HG02970 (cell line): ENCODE measurements at regions not wholly inside any gene's neighbourhood (a gene's known extent, or its start where the extent isn't known, plus 50 kb on each side); places are given as distances from the start of the nearest gene placed in this dataset.

Source experiments
- ATAC-seq: cut with Tn5 transposase; IDR thresholded peaks from one replicate; pipeline ENCODE4 v1.9.1; 2021; ENCODE audit warnings: mild to moderate bottlenecking, moderate library complexity, moderate number of reproducible peaks; ENCODE audit not compliant: unreplicated experiment, low FRiP score

DNA sequence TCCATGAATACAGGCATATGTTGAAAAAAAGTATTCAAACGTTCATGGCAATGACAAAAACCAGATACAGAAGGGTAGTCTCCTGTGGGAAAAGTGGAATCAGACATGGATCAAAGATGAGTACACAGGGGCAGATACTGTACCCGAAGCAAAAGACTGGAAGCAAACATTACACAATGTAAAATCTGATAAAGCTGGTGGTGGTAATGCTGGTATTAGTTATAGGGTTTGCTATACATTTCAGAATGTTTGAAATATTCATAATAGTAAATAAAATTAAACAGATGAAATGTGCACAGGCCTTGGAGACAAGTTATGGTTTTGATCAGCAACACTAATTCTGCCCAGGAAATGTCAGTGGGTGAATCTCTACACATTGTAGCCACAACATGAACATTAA is 607.6 kb downstream of the SOX6 start:
- ATAC-seq, result no peak

DNA sequence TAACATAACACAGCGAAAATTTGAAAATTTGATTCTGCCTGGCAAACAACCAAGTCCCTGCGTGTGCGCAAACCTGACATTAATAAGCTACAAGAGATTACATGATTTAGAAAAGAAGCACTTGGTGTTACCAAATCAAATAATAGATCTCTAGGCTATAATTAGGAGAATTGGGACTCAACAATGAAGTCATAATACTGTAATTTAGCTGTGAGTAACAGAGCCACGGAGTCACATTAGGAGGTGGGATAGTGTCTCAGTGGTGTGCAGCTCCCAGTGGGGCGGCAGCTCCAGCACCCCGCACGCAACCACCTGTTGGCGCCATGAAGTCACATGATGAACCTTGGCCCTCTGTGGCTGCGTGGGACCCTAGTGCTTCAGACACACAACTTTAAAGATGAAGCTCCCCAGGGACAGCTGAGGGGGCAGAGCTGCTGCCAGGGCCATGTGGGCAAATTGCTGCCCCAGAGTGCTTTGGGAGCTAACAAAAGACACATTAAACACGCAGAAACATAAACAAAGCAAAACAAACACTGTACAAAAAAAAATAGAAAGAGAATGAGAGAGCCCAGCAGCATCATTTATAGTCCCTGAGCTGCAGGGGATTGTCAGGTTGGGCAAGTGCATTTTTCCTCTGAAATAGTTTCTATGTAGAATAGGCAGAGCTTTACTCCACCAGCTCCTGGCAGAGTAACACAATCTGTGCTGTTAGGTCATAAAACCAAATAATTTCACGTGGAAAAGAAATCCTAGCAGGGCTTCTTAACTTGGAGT is 605.6 kb downstream of the SOX6 start:
- no peak for ATAC-seq

- no peak for ATAC-seq
Measured at GRCh38 chr11:15754221-15754620, 602.1 kb downstream of the SOX6 start.

GRCh38 chr11:15757048-15757698 is 599.2 kb downstream of the SOX6 start:
- ATAC-seq, result no peak

DNA sequence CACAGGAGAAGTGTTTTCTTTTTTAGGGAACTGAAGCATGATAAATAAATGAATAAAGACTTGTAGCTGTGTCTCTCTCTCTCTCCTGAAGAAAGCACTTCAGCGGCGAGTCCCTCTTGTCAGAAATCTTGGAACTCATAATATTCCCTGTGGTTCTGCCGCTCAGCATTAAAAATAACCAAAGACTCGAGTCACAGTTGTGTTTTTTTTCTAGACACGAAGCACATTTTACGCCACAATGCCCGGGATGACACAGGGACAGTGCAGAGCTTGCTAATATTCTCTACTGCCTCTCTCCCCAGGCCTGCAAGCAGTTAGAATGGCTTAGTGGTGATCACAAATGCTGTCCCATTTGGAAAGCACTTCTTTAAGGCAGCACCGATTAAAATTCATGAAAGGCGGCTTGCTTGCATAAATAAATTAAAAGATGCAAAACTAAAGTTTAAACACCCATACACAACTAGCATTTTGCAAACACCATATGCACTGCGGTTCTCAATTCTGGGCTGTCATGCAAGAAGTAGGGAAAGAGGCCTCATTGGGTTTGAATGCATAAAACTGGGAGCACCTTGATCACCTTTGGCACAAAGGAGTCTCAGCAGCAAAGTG is 597.4 kb downstream of the SOX6 start:
- no peak for ATAC-seq

DNA sequence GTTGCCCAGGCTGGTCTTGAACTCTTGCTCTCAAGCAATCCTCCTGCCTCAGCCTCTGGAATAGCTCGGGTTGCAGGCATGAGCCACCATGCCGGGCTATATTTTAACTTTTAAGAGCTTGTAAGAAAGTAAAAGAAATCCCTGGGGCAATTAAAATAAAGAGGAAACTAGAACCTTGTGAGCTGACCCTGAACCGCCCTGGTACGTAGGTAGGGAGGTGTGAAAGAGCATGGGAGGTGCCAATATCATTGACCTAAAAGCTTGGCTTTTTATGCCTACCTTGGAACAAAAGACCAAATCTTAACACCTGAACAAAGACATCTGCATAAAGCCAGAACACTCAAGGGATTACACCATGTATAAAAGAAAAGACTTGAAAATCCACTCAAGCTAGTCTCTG is 595.1 kb downstream of the SOX6 start:
- ATAC-seq, result no peak

GRCh38 chr11:15764326-15764725 is 592.0 kb downstream of the SOX6 start:
- no peak for ATAC-seq

DNA sequence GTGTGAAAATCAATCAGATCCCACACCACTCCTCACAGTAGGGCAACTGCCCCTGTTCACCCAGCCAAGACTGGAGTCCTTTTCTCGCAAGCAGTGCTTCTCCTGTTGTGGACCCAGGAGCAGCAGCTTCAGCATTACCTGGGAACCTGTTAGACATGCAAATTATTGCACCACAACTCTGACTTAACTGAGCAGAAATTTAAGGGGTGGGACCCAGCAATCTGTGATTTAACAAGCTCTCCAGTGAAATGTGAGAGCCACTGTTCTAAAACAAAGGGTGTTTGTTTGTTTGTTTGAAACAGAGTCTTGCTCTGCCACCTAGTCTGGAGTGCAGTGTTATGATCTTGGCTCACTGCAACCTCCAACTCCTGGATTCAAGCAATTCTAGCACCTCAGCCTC is 591.4 kb downstream of the SOX6 start:
- no peak for ATAC-seq

DNA sequence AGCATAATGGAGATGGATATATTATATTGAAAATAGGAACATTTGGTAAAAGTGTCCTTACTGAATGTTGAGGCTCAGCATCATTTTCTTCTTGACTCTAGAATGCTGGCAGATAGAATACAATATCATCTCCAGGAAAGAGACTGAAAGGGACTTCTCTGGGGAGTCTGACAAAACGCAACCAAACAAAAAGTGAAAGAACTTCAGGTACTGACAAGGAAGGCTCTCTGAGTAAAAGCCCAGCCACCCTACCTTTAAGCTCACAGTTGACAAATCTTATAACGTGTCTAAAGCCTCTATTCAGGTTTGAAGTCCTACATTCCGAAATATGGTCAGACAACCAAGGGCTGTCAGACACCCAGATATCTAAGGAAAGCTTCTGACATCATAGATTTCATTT is 590.8 kb downstream of the SOX6 start:
- no peak for ATAC-seq

DNA sequence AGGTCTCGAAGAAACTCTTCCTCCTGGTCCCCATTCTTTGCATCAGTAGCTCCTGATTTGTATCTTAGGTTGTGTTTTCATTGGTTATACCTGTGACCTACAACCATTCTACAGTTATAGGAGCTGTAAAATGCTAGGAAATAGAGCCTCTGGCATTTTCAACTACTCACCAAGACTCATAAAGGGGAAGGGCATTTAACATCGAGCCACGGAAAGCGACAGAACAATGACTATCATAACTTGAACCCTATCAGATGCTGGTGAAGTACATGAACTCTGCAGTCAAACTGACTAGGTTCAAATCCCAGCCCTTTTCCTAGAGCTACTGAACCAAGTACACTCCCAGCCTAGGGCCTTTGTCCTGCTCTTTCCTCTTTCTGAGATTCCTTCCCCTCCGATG is 588.0 kb downstream of the SOX6 start:
- ATAC-seq, result no peak

- no peak for ATAC-seq
Measured at GRCh38 chr11:15769203-15769602, 587.1 kb downstream of the SOX6 start.

DNA sequence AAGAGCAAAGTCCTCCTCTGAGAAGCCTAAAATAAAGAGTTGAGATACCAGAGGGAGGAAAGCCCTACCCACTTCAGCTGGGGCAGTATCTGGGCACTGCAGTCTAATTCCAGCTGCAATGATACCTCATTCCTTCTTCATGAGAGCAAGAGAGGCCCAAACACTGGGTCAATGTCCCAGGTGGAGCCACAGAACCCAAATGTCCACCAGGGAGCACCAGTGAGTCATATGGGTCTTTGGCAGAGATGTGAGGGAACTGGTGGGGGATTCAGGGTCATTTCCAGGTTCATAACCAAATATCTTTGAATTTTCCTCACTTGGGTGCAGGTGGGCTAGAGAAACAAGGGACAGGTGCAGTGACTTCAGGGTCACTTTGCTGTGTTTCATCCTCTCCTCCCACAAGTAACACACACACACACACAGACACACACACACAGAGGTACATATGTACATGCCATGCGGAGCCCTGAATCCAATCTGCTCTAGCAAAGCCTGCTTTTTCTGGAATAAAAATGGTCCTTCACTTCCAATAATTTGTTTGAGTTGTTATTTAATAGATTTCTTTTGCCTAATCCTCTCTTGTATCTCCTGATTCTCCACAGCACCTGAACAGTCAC is 585.4 kb downstream of the SOX6 start:
- ATAC-seq, result no peak

GRCh38 chr11:15772547-15772946 is 583.8 kb downstream of the SOX6 start:
- no peak for ATAC-seq

- no peak for ATAC-seq
Measured at GRCh38 chr11:15772981-15773380, 583.4 kb downstream of the SOX6 start.

- no peak for ATAC-seq
Measured at GRCh38 chr11:15773476-15774387, 582.6 kb downstream of the SOX6 start.

DNA sequence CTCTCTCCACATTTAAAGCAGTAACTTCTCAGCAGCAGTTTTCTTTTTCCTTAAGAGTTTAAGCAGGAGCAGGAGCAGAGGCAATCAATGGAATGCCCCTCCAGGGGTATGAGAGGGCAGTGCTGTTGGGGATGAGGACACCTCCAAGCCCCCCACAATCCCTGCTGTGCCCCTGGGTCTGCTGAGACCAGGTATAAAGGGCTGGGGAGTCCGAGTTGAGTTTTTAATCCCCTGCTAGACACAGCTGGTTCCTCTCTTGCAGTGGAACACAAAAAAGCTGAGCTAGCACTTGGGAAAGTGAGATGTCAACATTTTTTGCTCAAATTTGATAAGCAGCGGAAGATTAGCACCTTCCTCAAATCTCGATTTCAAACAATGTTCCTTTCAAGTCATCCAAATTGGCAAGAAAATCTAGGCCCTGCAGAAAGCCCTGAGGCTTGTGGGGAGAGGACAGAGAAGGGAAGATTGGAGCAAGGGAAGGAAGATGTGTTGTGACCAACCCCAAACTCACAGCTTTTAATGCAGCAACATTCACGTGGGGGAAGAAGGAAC is 581.9 kb downstream of the SOX6 start:
- ATAC-seq, result no peak

DNA sequence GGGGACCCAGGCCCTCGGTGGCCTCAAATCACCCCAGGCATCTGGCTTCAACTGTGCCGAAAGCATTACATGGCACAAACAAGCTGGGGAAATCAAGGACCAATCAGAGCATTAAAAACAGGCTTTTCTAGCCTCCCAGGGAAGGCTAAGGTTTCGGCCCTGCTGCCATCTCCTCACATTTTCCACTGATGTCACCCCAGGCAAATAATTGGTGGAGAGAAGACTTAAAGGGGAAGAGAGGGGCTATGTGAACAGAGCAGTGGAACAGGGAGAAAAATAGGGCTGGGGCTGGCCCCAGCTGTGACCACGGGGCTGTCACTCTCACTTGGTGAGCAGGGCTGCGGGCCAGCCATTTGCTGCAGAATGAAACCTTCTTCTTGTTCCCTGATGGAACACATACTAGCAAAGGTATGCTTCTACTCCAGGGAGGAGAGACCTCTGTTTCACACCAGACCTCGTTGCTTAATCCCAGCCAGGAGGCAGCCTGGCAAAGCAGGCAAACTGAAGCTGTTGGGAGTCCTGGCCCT is 581.3 kb downstream of the SOX6 start:
- no peak for ATAC-seq

DNA sequence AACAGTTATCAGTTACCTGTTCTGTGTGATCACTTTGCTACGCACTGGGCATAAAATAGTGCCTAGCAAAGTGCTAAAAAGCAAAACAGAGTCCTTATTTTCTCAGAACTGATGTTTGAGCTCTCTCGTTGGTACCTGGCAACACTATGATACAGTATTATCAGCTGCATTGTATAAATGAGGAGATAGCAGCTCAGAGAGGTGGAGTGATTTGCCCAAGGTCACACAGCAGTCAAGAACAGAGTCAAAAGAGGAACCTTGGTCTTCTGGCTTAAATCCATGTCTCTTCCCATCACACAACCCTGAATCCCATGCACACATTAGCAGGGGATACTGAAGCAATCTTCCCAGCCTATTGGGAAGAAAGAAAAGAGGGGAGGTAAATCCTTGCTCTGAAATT is 580.5 kb downstream of the SOX6 start:
- ATAC-seq, result no peak

DNA sequence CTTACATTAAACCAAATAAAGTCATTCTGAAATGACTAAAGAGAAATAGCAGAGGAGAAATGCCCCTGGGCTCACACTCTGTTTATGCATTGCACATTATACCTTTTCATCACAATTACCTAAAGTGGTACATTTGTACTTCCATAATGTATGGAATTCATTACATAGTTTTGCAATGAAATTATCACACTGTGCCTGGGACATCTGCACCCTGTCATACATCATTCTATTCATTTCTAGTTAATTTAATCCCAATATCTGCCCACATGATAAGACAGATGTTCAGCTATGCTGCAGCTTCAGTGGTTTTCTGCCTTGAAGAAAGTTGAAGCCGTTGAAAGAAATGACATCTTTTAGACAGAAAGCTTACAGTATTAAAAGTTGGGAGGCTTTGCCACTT is 580.0 kb downstream of the SOX6 start:
- no peak for ATAC-seq

GRCh38 chr11:15779518-15779917 is 576.8 kb downstream of the SOX6 start:
- ATAC-seq, result no peak
